HCT116 (cell line): ENCODE measurements at regions not wholly inside any gene's neighbourhood (a gene's known extent, or its start where the extent isn't known, plus 50 kb on each side); places are given as distances from the start of the nearest gene placed in this dataset.

Experiments used
- EZH2 ChIP-seq: fragments of 200-600 bp; sonication (generic); IDR thresholded peaks from 2 replicates; pipeline ENCODE4 v1.6.1; 2017; ENCODE audit warnings: antibody characterized with exemption, mixed run types
- FOSL1 ChIP-seq: IDR thresholded peaks from 2 replicates; pipeline ENCODE4 v1.6.1; 2012; ENCODE audit warnings: low read depth
- POLR2A ChIP-seq: IDR thresholded peaks from 2 replicates; pipeline ENCODE4 v1.7.0; 2011; ENCODE audit warnings: borderline replicate concordance; ENCODE audit not compliant: insufficient read depth, insufficient read length; ENCODE audit errors: extremely low read depth
- RAD21 ChIP-seq: IDR thresholded peaks from 2 replicates; pipeline ENCODE4 v1.6.1; 2012; ENCODE audit warnings: low read depth, mild to moderate bottlenecking
- SP1 ChIP-seq: IDR thresholded peaks from 2 replicates; pipeline ENCODE4 v1.6.1; 2012; ENCODE audit warnings: low read depth
- YY1 ChIP-seq: IDR thresholded peaks from 2 replicates; pipeline ENCODE4 v1.6.1; 2011; ENCODE audit warnings: low read length, low read depth, moderate library complexity, mild to moderate bottlenecking; ENCODE audit not compliant: insufficient replicate concordance; ENCODE audit errors: extremely low read depth
- ZNF274 ChIP-seq: fragments of 200-500 bp; sonication (Bioruptor generic); IDR thresholded peaks from 2 replicates; pipeline ENCODE4 v1.6.1; 2014; ENCODE audit warnings: mild to moderate bottlenecking, low read depth, low read length, inconsistent platforms
- TF ChIP-seq, protein P1 (sequence below): IDR thresholded peaks from 2 replicates; pipeline ENCODE4 v1.6.1; 2012; ENCODE audit warnings: low read depth
- TF ChIP-seq, protein P2 (sequence below): IDR thresholded peaks from 2 replicates; pipeline ENCODE4 v1.6.1; 2012
- TF ChIP-seq, protein P3 (sequence below), 3 experiments: fragments of 200-600 bp in 1 of 3; sonication (generic) in 1 of 3; IDR thresholded peaks in 2 of 3; conservative IDR thresholded peaks in 1 of 3; 2 replicates each; pipeline ENCODE4 v1.5.1; 2012 to 2017; ENCODE audit warnings: low read depth in 2 of 3, low read length in 2 of 3, antibody characterized with exemption in 1 of 3, borderline replicate concordance in 1 of 3, control low read depth in 1 of 3, mild to moderate bottlenecking in 1 of 3, mixed read lengths in 1 of 3, mixed run types in 1 of 3, moderate library complexity in 1 of 3; ENCODE audit not compliant: insufficient read depth in 1 of 3
- TF ChIP-seq, protein P4 (sequence below): IDR thresholded peaks from 2 replicates; pipeline ENCODE4 v1.6.1; 2011; ENCODE audit warnings: mild to moderate bottlenecking, low read length, moderate library complexity; ENCODE audit not compliant: insufficient replicate concordance; ENCODE audit errors: extremely low read depth

DNA sequence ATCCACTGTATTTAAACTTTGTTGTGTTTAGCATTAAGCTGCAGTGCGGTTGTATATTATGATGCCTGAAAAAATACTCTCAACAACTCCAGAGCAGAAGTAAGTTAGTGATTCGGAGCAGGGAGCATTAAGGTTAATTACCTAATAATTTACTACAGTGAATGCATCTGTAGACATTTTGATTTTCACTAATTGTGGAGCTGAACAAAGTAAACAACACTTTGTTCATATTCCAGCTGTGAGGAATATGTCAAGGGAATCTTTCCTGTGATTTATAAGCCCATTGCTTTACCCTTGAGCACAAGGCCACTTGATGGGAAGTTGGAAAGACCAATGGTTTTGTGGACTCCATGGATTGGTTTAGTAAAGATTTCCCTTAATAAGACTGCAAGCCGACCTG lies 77.1 kb downstream of the CBLN4 start:
- TF ChIP-seq YY1: no peak
- no peak for TF ChIP-seq POLR2A
- TF ChIP-seq, protein P1, sequence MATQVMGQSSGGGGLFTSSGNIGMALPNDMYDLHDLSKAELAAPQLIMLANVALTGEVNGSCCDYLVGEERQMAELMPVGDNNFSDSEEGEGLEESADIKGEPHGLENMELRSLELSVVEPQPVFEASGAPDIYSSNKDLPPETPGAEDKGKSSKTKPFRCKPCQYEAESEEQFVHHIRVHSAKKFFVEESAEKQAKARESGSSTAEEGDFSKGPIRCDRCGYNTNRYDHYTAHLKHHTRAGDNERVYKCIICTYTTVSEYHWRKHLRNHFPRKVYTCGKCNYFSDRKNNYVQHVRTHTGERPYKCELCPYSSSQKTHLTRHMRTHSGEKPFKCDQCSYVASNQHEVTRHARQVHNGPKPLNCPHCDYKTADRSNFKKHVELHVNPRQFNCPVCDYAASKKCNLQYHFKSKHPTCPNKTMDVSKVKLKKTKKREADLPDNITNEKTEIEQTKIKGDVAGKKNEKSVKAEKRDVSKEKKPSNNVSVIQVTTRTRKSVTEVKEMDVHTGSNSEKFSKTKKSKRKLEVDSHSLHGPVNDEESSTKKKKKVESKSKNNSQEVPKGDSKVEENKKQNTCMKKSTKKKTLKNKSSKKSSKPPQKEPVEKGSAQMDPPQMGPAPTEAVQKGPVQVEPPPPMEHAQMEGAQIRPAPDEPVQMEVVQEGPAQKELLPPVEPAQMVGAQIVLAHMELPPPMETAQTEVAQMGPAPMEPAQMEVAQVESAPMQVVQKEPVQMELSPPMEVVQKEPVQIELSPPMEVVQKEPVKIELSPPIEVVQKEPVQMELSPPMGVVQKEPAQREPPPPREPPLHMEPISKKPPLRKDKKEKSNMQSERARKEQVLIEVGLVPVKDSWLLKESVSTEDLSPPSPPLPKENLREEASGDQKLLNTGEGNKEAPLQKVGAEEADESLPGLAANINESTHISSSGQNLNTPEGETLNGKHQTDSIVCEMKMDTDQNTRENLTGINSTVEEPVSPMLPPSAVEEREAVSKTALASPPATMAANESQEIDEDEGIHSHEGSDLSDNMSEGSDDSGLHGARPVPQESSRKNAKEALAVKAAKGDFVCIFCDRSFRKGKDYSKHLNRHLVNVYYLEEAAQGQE: no peak
- TF ChIP-seq, protein P2, sequence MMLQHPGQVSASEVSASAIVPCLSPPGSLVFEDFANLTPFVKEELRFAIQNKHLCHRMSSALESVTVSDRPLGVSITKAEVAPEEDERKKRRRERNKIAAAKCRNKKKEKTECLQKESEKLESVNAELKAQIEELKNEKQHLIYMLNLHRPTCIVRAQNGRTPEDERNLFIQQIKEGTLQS: no peak
- TF ChIP-seq SP1: no peak
- no peak for TF ChIP-seq EZH2
- no peak for TF ChIP-seq RAD21
- TF ChIP-seq ZNF274: no peak
- TF ChIP-seq FOSL1: no peak
- TF ChIP-seq, protein P3, sequence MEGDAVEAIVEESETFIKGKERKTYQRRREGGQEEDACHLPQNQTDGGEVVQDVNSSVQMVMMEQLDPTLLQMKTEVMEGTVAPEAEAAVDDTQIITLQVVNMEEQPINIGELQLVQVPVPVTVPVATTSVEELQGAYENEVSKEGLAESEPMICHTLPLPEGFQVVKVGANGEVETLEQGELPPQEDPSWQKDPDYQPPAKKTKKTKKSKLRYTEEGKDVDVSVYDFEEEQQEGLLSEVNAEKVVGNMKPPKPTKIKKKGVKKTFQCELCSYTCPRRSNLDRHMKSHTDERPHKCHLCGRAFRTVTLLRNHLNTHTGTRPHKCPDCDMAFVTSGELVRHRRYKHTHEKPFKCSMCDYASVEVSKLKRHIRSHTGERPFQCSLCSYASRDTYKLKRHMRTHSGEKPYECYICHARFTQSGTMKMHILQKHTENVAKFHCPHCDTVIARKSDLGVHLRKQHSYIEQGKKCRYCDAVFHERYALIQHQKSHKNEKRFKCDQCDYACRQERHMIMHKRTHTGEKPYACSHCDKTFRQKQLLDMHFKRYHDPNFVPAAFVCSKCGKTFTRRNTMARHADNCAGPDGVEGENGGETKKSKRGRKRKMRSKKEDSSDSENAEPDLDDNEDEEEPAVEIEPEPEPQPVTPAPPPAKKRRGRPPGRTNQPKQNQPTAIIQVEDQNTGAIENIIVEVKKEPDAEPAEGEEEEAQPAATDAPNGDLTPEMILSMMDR (IDR thresholded peaks at IDR 0.05 in 2 of 3, conservative IDR thresholded peaks at IDR 0.05 in 1 of 3; ENCODE audit: borderline replicate concordance in 1 of 3, insufficient read depth in 1 of 3, low read depth in 2 of 3, low read length in 2 of 3): no peak
- TF ChIP-seq, protein P4, sequence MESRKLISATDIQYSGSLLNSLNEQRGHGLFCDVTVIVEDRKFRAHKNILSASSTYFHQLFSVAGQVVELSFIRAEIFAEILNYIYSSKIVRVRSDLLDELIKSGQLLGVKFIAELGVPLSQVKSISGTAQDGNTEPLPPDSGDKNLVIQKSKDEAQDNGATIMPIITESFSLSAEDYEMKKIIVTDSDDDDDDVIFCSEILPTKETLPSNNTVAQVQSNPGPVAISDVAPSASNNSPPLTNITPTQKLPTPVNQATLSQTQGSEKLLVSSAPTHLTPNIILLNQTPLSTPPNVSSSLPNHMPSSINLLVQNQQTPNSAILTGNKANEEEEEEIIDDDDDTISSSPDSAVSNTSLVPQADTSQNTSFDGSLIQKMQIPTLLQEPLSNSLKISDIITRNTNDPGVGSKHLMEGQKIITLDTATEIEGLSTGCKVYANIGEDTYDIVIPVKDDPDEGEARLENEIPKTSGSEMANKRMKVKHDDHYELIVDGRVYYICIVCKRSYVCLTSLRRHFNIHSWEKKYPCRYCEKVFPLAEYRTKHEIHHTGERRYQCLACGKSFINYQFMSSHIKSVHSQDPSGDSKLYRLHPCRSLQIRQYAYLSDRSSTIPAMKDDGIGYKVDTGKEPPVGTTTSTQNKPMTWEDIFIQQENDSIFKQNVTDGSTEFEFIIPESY: no peak
